ENCODE measurements at regions not wholly inside any gene's neighbourhood (a gene's known extent, or its start where the extent isn't known, plus 50 kb on each side); places are given as distances from the start of the nearest gene placed in this dataset.

DNA sequence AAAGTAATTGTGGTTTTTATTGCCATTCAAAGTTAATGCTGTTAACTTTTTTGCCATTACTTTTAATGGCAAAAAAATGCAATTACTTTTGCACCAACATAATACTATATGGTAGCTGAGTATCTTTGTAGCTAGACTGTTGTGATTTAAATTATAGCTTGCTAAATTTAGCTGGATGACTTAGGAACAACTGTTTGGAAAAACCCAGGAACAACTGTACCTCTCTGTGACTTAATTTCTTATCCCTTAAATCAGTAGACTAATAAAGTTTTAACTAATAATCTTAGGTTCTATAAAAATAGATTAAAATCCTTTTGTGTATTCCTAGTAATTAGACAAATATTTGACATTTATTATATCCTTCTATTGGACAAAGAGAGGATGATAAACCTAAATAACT is 268.2 kb downstream of the TENT5A start:
- H3K79me2 ChIP-seq (ENCODE audit: insufficient read depth, low read depth), result no peaks in the 10 kb centered on the region
- no peaks in the 10 kb centered on the region for H3K36me3 ChIP-seq (ENCODE audit: insufficient read depth)
- no peak overlapping the region for H3K4me2 ChIP-seq
- no peaks in the 10 kb centered on the region for H3K27me3 ChIP-seq (ENCODE audit: insufficient read depth, low read depth)
- H2AFZ ChIP-seq (ENCODE audit: low read depth), result no peak overlapping the region
- no peak overlapping the region for H3K27ac ChIP-seq
- no peak overlapping the region for H3K4me3 ChIP-seq (IDR thresholded peaks at IDR 0.05; ENCODE audit: insufficient read depth, low read depth, low read length)
- H3K9ac ChIP-seq, result no peak overlapping the region
- TF ChIP-seq, protein P1, sequence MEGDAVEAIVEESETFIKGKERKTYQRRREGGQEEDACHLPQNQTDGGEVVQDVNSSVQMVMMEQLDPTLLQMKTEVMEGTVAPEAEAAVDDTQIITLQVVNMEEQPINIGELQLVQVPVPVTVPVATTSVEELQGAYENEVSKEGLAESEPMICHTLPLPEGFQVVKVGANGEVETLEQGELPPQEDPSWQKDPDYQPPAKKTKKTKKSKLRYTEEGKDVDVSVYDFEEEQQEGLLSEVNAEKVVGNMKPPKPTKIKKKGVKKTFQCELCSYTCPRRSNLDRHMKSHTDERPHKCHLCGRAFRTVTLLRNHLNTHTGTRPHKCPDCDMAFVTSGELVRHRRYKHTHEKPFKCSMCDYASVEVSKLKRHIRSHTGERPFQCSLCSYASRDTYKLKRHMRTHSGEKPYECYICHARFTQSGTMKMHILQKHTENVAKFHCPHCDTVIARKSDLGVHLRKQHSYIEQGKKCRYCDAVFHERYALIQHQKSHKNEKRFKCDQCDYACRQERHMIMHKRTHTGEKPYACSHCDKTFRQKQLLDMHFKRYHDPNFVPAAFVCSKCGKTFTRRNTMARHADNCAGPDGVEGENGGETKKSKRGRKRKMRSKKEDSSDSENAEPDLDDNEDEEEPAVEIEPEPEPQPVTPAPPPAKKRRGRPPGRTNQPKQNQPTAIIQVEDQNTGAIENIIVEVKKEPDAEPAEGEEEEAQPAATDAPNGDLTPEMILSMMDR (conservative IDR thresholded peaks at IDR 0.05; ENCODE audit: low read depth, low read length), result no peak
- no peaks in the 10 kb centered on the region for H4K20me1 ChIP-seq (ENCODE audit: insufficient read depth)
- H3K4me1 ChIP-seq (ENCODE audit: low read depth, poor library complexity, severe bottlenecking), result no peaks in the 10 kb centered on the region

DNA sequence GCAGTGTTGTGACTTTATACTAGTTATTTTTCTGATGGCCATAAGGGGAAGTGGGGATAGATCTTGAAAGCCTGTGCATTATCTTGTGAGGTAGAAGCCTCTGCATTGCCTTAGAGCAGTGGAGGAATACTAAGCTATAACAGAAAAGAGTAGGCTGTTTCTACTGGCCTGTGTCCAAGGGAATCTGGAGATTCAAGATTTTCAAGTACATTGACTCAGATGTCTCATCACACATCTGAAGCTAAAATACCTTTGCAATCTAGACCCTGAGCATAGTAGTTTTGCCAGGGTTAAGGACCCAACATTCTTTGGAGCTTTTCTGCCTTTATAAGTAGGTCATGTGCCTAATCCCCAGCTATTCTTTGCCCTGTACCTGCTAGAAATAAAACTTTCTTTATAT is 272.3 kb downstream of the TENT5A start:
- Histone ChIP-seq H3K27ac (no peak overlapping the region), H3K4me1 (ENCODE audit: low read depth, poor library complexity, severe bottlenecking) (no peaks in the 10 kb centered on the region), H4K20me1 (ENCODE audit: insufficient read depth) (no peaks in the 10 kb centered on the region), H2AFZ (ENCODE audit: low read depth) (no peak overlapping the region), H3K4me2 (no peak overlapping the region), H3K27me3 (ENCODE audit: insufficient read depth, low read depth) (no peaks in the 10 kb centered on the region), H3K36me3 (ENCODE audit: insufficient read depth) (no peaks in the 10 kb centered on the region), H3K79me2 (ENCODE audit: insufficient read depth, low read depth) (no peaks in the 10 kb centered on the region), H3K4me3 (IDR thresholded peaks at IDR 0.05; ENCODE audit: insufficient read depth, low read depth, low read length) (no peak overlapping the region), H3K9ac (no peak overlapping the region)
- TF ChIP-seq, protein P1 (conservative IDR thresholded peaks at IDR 0.05; ENCODE audit: low read depth, low read length), result no peak

DNA sequence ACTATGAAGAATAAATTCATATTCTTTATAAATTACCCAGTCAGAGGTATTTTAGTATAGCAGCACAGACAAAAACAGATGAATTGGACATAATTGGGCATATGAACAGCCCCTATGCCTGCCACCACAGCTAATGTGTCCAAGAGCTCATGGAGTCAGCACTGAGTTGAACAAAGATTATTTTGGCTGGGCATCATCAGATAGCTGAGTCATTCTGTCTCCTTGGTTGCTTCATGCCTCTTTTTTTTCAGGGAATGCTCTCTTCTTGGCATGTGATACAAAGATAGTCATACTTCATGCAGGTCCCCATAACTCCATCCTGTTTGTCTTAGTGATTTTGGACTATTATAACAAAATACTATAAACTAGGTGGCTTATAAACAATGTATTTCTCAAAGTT is 275.6 kb downstream of the TENT5A start:
- TF ChIP-seq, protein P1 (conservative IDR thresholded peaks at IDR 0.05; ENCODE audit: low read depth, low read length), result no peak
- Histone ChIP-seq H3K9ac (no peak overlapping the region), H4K20me1 (ENCODE audit: insufficient read depth) (no peaks in the 10 kb centered on the region), H3K4me3 (IDR thresholded peaks at IDR 0.05; ENCODE audit: insufficient read depth, low read depth, low read length) (no peak overlapping the region), H2AFZ (ENCODE audit: low read depth) (no peak overlapping the region), H3K36me3 (ENCODE audit: insufficient read depth) (no peaks in the 10 kb centered on the region), H3K79me2 (ENCODE audit: insufficient read depth, low read depth) (no peaks in the 10 kb centered on the region), H3K27me3 (ENCODE audit: insufficient read depth, low read depth) (no peaks in the 10 kb centered on the region), H3K4me2 (no peak overlapping the region), H3K4me1 (ENCODE audit: low read depth, poor library complexity, severe bottlenecking) (no peaks in the 10 kb centered on the region), H3K27ac (no peak overlapping the region)

DNA sequence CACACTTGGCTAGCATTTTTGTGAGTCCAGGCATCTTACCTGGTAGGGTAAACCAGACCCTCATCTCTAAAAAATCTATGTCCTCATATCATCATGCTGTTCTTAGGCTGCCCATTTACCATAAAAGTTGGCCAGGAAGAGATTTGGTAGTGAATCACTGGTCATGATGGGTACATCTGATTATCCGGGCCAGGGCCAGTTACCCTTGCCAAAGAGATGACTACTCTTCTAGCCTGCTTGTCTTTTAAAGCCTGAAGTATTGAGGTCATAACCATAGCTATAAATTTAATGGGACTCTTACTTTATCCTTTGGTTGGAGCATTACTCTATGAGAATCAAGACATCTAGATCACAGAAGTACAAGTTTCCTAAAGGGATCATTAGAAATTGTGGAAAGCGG is 276.8 kb downstream of the TENT5A start:
- no peaks in the 10 kb centered on the region for H4K20me1 ChIP-seq (ENCODE audit: insufficient read depth)
- no peak overlapping the region for H3K4me2 ChIP-seq
- TF ChIP-seq, protein P1 (conservative IDR thresholded peaks at IDR 0.05; ENCODE audit: low read depth, low read length), result no peak
- H2AFZ ChIP-seq (ENCODE audit: low read depth), result no peak overlapping the region
- H3K9ac ChIP-seq, result no peak overlapping the region
- H3K27me3 ChIP-seq (ENCODE audit: insufficient read depth, low read depth), result no peaks in the 10 kb centered on the region
- no peaks in the 10 kb centered on the region for H3K36me3 ChIP-seq (ENCODE audit: insufficient read depth)
- no peak overlapping the region for H3K4me3 ChIP-seq (IDR thresholded peaks at IDR 0.05; ENCODE audit: insufficient read depth, low read depth, low read length)
- H3K4me1 ChIP-seq (ENCODE audit: low read depth, poor library complexity, severe bottlenecking), result no peaks in the 10 kb centered on the region
- H3K79me2 ChIP-seq (ENCODE audit: insufficient read depth, low read depth), result no peaks in the 10 kb centered on the region
- no peak overlapping the region for H3K27ac ChIP-seq

DNA sequence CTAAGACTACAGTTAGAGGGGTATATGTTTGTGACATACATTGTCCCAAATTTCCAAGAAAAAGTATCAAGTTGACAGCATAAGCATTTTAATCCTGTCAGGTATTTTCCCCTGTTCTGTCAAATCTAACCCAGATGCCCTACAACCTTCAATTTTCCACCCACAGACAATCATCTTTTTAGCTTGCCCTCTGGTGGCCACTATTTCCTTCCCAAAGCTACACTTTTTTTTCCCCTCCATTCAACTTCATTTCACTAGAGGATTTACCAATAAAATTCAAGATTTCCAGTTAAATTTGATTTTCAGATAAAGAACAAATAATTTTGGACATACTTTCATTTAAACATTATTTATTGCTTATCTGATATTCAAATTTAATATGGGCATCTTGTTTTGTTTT is 286.6 kb downstream of the TENT5A start:
- H3K4me2 ChIP-seq, result no peak overlapping the region
- no peaks in the 10 kb centered on the region for H3K79me2 ChIP-seq (ENCODE audit: insufficient read depth, low read depth)
- H3K36me3 ChIP-seq (ENCODE audit: insufficient read depth), result no peaks in the 10 kb centered on the region
- no peaks in the 10 kb centered on the region for H4K20me1 ChIP-seq (ENCODE audit: insufficient read depth)
- H3K27me3 ChIP-seq (ENCODE audit: insufficient read depth, low read depth), result no peaks in the 10 kb centered on the region
- H3K9ac ChIP-seq, result no peak overlapping the region
- H3K4me1 ChIP-seq (ENCODE audit: low read depth, poor library complexity, severe bottlenecking), result no peaks in the 10 kb centered on the region
- H2AFZ ChIP-seq (ENCODE audit: low read depth), result no peak overlapping the region
- TF ChIP-seq, protein P1 (conservative IDR thresholded peaks at IDR 0.05; ENCODE audit: low read depth, low read length), result peak; percentile 44; the same call in 1 of the 2 replicates
- H3K4me3 ChIP-seq (IDR thresholded peaks at IDR 0.05; ENCODE audit: insufficient read depth, low read depth, low read length), result no peak overlapping the region
- H3K27ac ChIP-seq, result no peak overlapping the region
